ENCODE measurements at regions not wholly inside any gene's neighbourhood (a gene's known extent, or its start where the extent isn't known, plus 50 kb on each side); places are given as distances from the start of the nearest gene placed in this dataset.

- TF ChIP-seq, protein P1, sequence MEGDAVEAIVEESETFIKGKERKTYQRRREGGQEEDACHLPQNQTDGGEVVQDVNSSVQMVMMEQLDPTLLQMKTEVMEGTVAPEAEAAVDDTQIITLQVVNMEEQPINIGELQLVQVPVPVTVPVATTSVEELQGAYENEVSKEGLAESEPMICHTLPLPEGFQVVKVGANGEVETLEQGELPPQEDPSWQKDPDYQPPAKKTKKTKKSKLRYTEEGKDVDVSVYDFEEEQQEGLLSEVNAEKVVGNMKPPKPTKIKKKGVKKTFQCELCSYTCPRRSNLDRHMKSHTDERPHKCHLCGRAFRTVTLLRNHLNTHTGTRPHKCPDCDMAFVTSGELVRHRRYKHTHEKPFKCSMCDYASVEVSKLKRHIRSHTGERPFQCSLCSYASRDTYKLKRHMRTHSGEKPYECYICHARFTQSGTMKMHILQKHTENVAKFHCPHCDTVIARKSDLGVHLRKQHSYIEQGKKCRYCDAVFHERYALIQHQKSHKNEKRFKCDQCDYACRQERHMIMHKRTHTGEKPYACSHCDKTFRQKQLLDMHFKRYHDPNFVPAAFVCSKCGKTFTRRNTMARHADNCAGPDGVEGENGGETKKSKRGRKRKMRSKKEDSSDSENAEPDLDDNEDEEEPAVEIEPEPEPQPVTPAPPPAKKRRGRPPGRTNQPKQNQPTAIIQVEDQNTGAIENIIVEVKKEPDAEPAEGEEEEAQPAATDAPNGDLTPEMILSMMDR (IDR thresholded peaks at IDR 0.05; ENCODE audit: unreplicated experiment in 3 of 3): no peak
- H3K36me3 Mint-ChIP-seq (ENCODE audit: low read depth): no peaks in the 10 kb centered on the region
- no peaks in the 10 kb centered on the region for H3K9me3 Mint-ChIP-seq
- H3K4me1 Mint-ChIP-seq: no peaks in the 10 kb centered on the region
- H3K27ac Mint-ChIP-seq: no peak overlapping the region
- H3K4me3 Mint-ChIP-seq: no peak overlapping the region
- peaks cover 5% of the 10 kb centered on the region for H3K27me3 Mint-ChIP-seq (ENCODE audit: low read depth)
Measured at GRCh38 chr14:83151571-83151970, 1617.9 kb upstream of the SEL1L start.

GRCh38 chr14:83153081-83153480 lies 1619.4 kb upstream of the SEL1L start:
- Mint-ChIP-seq H3K4me3 (no peak overlapping the region), H3K27ac (no peak overlapping the region), H3K4me1 (no peaks in the 10 kb centered on the region), H3K27me3 (ENCODE audit: low read depth) (peaks cover 5% of the 10 kb centered on the region), H3K36me3 (ENCODE audit: low read depth) (no peaks in the 10 kb centered on the region), H3K9me3 (no peaks in the 10 kb centered on the region)
- TF ChIP-seq, protein P1 (IDR thresholded peaks at IDR 0.05; ENCODE audit: unreplicated experiment in 3 of 3): no peak

GRCh38 chr14:83162361-83162929 lies 1628.8 kb upstream of the SEL1L start:
- H3K36me3 Mint-ChIP-seq (ENCODE audit: low read depth): no peaks in the 10 kb centered on the region
- H3K4me1 Mint-ChIP-seq: no peaks in the 10 kb centered on the region
- no peaks in the 10 kb centered on the region for H3K27me3 Mint-ChIP-seq (ENCODE audit: low read depth)
- H3K9me3 Mint-ChIP-seq: no peaks in the 10 kb centered on the region
- no peak overlapping the region for H3K27ac Mint-ChIP-seq
- H3K4me3 Mint-ChIP-seq: no peak overlapping the region
- TF ChIP-seq, protein P1 (IDR thresholded peaks at IDR 0.05; ENCODE audit: unreplicated experiment in 3 of 3): no peak

GRCh38 chr14:83163016-83163415 lies 1629.4 kb upstream of the SEL1L start:
- H3K27ac Mint-ChIP-seq: no peak overlapping the region
- no peaks in the 10 kb centered on the region for H3K27me3 Mint-ChIP-seq (ENCODE audit: low read depth)
- TF ChIP-seq, protein P1 (IDR thresholded peaks at IDR 0.05; ENCODE audit: unreplicated experiment in 3 of 3): no peak
- no peak overlapping the region for H3K4me3 Mint-ChIP-seq
- no peaks in the 10 kb centered on the region for H3K9me3 Mint-ChIP-seq
- H3K36me3 Mint-ChIP-seq (ENCODE audit: low read depth): no peaks in the 10 kb centered on the region
- no peaks in the 10 kb centered on the region for H3K4me1 Mint-ChIP-seq

DNA sequence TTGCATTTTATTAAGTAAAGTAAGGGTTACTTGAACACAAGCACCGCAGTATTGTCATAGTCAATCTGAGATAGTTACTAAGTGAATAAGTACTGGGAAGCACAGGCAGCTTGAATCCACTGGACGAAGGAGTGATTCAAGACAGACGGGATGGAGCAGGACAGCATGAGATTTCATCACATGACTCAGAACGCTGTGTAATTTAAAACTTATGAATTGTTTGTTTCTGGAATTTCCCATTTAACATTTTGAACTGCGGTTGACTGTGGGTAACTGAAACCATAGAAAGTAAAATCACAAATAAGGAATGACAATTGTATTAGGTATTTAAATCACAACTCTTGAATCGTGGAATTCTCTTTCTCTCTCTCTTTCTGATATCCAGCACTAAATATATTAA lies 1630.4 kb upstream of the SEL1L start:
- H3K36me3 Mint-ChIP-seq (ENCODE audit: low read depth): no peaks in the 10 kb centered on the region
- no peaks in the 10 kb centered on the region for H3K4me1 Mint-ChIP-seq
- TF ChIP-seq, protein P1 (IDR thresholded peaks at IDR 0.05; ENCODE audit: unreplicated experiment in 3 of 3): no peak
- H3K4me3 Mint-ChIP-seq: no peak overlapping the region
- no peaks in the 10 kb centered on the region for H3K27me3 Mint-ChIP-seq (ENCODE audit: low read depth)
- H3K27ac Mint-ChIP-seq: no peak overlapping the region
- H3K9me3 Mint-ChIP-seq: no peaks in the 10 kb centered on the region

GRCh38 chr14:83164591-83164990 lies 1630.9 kb upstream of the SEL1L start:
- Mint-ChIP-seq H3K4me1 (no peaks in the 10 kb centered on the region), H3K27me3 (ENCODE audit: low read depth) (no peaks in the 10 kb centered on the region), H3K9me3 (no peaks in the 10 kb centered on the region), H3K36me3 (ENCODE audit: low read depth) (no peaks in the 10 kb centered on the region), H3K4me3 (no peak overlapping the region), H3K27ac (no peak overlapping the region)
- TF ChIP-seq, protein P1 (IDR thresholded peaks at IDR 0.05; ENCODE audit: unreplicated experiment in 3 of 3): no peak
